IMR-90 (cell line): ENCODE measurements at regions not wholly inside any gene's neighbourhood (a gene's known extent, or its start where the extent isn't known, plus 50 kb on each side); places are given as distances from the start of the nearest gene placed in this dataset.

Source experiments
- CEBPB ChIP-seq: IDR thresholded peaks from 2 replicates; pipeline ENCODE4 v1.6.1; 2012; ENCODE audit warnings: low read depth, low read length, improper control_type of control experiment
- CHD1 ChIP-seq: IDR thresholded peaks from 2 replicates; pipeline ENCODE4 v1.6.1; 2012; ENCODE audit warnings: low read depth, low read length, improper control_type of control experiment
- CTCF ChIP-seq: conservative IDR thresholded peaks from 2 replicates; pipeline ENCODE4 v1.5.1; 2012; ENCODE audit warnings: mild to moderate bottlenecking, low read depth, low read length, improper control_type of control experiment
- ELK1 ChIP-seq: fragments of 150-350 bp; IDR thresholded peaks from 2 replicates; pipeline ENCODE4 v1.6.1; 2016; ENCODE audit warnings: low read depth, mild to moderate bottlenecking, low read length, moderate library complexity, borderline replicate concordance
- FOS ChIP-seq: fragments of 150-350 bp; IDR thresholded peaks from 2 replicates; pipeline ENCODE4 v1.6.1; 2016; ENCODE audit warnings: low read depth, low read length
- MAFK ChIP-seq: IDR thresholded peaks from 2 replicates; pipeline ENCODE4 v1.6.1; 2012; ENCODE audit warnings: low read depth, low read length, improper control_type of control experiment
- MAZ ChIP-seq: IDR thresholded peaks from 2 replicates; pipeline ENCODE4 v1.6.1; 2012; ENCODE audit warnings: low read depth, mild to moderate bottlenecking, low read length, improper control_type of control experiment, moderate library complexity, borderline replicate concordance
- MXI1 ChIP-seq: IDR thresholded peaks from 2 replicates; pipeline ENCODE4 v1.6.1; 2012; ENCODE audit warnings: low read depth, mild to moderate bottlenecking, low read length, moderate library complexity, borderline replicate concordance
- NFE2L2 ChIP-seq: fragments of 150-350 bp; IDR thresholded peaks from 2 replicates; pipeline ENCODE4 v1.6.1; 2016; ENCODE audit warnings: low read depth, mild to moderate bottlenecking, low read length
- POLR2A ChIP-seq: IDR thresholded peaks from 2 replicates; pipeline ENCODE4 v1.6.1; 2012; ENCODE audit warnings: mild to moderate bottlenecking, low read depth, low read length
- RAD21 ChIP-seq: IDR thresholded peaks from 2 replicates; pipeline ENCODE4 v1.6.1; 2012; ENCODE audit warnings: low read length, improper control_type of control experiment
- RFX5 ChIP-seq: IDR thresholded peaks from 2 replicates; pipeline ENCODE4 v1.8.0; 2012; ENCODE audit warnings: low read depth, mild to moderate bottlenecking, low read length, moderate library complexity
- SMC3 ChIP-seq: fragments of 150-350 bp; IDR thresholded peaks from 2 replicates; pipeline ENCODE4 v1.6.1; 2016; ENCODE audit warnings: low read depth, mild to moderate bottlenecking, antibody characterized with exemption, low read length, moderate library complexity
- USF2 ChIP-seq: fragments of 150-350 bp; IDR thresholded peaks from 2 replicates; pipeline ENCODE4 v1.6.1; 2017; ENCODE audit warnings: mild to moderate bottlenecking, antibody characterized with exemption, low read length, low read depth

GRCh38 chr11:57098191-57098590 is 83.6 kb upstream of the LRRC55 start:
- TF ChIP-seq ELK1 (no peak), CTCF (no peak), RAD21 (no peak), MAFK (no peak), POLR2A (no peak), USF2 (no peak), CEBPB (no peak), CHD1 (no peak), MAZ (no peak), FOS (no peak), MXI1 (no peak), NFE2L2 (no peak), SMC3 (no peak), RFX5 (no peak)
